Activated CD8-positive, alpha-beta memory T cell treated with anti-CD3 and anti-CD28 coated beads, Interleukin-2, amount 50 U/mL, for 1 hour (primary cell): ENCODE measurements at regions not wholly inside any gene's neighbourhood (a gene's known extent, or its start where the extent isn't known, plus 50 kb on each side); places are given as distances from the start of the nearest gene placed in this dataset.
"Not testable (repeated sequence)": the region's sequence is repeated elsewhere in the genome, so short reads cannot be mapped to it uniquely, and the experiment has no call there.

ENCODE experiments used
- DNase-seq: peaks from one replicate; pipeline ENCODE4 v3.0.0-alpha.2; 2020; ENCODE audit errors: extremely low read depth

DNA sequence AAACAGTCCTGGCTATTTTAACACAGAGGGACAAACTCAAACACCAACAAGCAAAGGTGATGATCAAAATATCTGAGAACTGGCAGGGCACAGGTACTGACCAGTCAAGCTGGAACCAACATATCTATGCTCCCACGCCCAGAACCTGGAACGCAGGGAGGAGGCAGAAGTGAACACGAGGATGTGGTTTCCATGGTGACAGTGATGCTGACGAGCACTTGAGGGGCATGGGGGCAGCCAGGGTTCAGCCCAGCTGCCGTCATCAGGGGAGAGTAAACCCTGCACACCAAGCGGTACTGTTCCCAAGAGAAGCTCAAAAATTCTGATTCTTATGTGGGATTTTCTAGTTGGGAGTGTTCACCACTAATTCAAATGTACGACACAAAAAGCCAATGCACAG, 113.6 kb upstream of the SFSWAP start:
- no peak for DNase-seq

DNA sequence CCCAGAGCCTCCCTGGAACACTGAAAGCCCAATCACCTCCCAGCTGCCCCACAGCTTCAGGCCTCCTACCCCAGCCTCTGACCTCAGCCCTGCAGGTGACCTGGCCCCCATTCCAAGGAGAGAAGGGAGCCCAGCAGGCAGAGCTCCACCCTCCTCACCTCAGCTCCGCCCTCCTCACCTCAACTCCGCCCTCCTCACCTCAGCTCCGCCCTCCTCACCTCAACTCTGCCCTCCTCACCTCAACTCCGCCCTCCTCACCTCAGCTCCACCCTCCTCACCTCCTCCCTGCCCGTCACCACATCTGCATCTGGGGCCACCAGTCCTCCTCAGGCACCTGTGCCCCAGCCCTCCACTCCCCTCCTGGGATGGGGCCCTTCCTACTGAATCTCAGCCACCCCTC, 112.2 kb upstream of the SFSWAP start:
- DNase-seq = no peak

DNA sequence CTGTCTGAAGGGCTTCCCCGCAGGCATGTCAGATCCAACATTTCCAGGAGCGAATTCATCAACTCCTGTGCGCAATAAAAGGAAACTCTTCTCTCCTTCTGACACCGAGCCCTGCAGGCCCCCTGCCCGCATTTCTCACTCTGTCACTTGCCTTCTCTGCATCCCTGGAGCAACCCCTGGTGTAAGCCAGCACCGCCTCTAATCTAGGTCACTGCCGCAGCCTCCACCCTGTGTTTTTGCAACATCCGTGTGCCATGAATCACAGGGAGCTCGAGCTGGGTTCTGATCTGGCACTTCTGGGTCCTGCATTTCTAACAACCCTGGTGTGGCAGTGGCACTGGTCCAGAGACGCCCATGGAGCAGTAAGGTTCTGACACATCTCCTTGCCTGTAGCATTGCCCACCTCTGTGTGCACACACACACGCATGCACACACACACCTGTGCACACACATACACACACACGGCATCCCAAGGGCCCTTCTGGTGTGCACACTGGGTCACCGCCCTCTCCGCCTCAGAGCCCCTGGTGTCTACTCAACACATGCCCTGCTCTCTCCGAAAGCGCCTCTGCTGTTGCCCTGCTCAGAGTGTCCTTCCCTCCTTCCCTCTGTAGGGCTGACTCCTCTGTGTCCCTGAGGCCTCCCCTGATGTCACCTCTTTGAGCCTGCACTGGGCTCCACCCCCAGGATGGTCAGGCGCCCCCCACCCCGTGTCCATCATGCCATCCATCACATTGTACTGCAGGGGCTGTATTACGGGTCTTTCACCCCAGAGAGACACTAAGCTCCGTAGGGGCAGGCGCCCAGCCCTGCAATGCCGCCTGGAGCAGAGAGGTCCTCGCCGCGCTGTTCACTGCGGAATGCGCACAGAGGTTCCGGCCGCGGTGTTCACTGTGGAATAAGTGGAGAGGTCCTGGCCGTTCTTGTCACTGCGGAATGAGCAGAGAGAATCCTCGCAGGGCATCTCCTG, 111.4 kb upstream of the SFSWAP start:
- DNase-seq = no peak

DNA sequence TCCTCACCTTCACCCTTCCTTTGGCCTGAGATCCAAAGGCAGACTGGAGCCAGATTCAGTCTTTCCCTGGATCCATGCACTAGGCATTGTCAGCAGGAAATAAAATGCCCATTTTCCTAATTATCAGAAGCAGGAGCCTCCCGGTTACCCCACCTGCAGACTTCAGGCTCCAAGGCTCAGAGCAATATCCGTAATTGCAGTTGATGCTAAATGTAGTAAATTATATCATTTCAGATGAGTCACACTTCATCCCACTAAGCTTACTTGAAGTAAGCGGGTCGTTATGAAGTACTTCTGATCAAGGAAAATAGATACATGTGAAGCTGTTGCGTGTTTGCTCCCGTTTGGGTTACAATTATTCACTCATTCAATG, 110.7 kb upstream of the SFSWAP start:
- DNase-seq = no peak

DNA sequence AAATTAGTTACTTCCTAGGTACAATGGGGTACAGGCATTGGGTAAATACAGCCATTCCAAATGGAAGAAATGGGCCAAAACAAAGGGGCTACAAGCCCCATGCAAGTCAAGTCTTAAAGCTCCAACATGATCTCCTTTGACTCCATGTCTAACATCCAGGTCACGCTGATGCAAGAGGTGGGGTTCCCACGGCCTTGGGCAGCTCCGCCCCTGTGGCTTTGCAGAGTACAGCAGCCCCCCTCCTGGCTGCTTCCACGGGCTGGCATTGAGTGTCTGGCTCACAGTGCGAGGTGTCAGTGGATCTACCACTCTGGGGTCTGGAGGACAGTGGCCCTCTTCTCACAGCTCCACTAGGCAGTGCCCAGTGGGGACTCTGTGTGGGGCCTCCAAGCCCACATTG, 109.4 kb upstream of the SFSWAP start:
- DNase-seq = not testable (repeated sequence)

DNA sequence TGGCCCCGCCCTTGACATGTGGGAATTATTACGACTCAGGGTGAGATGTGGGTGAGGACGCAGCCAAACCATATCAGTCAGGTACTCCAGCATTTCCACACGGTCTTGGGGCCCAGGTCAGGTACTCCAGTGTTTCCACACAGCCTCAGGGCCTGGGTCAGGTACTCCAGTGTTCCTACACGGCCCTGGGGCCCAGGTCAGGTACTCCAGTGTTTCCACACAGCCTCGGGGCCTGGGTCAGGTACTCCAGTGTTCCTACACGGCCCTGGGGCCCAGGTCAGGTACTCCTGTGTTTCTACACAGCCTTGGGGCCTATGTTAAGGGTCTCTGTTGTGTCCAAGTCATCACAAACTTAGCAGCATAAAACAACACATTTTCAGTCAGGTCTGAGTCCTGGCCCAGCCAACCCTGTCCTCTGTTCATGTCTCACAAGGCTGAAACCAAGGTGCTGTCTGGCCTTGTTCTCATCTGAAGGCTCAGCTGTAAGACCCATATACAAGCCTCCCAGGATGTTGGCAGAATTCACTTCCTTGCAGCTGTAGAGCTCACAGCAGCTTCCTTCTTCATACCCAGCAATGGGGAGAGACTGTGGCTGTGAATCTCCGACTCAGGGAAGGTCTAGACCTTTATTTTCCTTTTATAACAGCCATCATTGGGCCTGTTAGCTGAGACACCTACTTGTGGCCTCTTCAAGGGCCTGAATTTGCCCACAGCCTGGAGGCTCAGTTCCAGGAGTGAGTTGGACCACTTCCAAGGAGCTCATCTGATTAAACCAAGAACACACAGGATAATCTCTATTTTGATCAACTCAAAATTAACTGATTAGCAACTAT, 107.6 kb upstream of the SFSWAP start:
- no peak for DNase-seq

DNA sequence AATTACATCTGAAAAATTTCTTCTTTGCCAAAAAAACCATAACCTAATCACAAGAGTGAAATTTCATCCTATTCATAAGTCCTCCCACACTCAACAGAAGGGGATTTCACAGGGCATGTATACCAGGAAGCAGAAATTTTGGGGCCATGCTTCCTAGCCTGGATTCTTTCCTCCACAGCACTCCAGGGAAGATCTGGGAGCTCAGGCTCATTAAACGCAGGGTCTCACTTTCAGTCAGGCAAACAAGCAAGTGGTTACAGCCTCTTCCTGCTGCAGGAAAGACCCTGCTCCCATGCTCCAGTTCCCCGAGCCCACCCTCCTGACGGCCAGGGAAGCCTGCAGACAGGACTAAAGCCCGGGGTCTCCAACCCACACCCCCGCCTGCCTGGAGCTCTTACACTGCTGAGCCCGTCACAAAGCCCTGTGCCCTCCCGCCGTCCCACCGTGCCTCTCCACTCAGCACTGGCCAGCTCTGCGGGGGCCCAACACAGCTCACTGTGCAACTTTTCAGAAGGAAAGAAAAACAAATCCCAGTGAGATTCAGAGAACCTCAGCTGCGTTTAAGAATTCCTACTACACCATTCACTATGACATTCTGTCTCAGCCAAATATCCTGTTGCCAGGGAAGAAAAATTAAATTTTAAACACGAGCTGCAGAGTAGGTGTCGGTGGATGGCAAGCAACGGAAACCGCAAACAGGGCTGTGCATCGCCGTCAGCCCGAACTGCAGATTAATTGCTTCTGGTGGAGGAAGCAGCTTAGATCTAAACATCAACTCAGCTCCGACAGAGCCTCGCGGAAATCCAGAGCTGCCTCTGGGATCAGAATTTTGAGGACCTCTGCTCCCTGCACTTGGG, 106.7 kb upstream of the SFSWAP start:
- no peak for DNase-seq

DNA sequence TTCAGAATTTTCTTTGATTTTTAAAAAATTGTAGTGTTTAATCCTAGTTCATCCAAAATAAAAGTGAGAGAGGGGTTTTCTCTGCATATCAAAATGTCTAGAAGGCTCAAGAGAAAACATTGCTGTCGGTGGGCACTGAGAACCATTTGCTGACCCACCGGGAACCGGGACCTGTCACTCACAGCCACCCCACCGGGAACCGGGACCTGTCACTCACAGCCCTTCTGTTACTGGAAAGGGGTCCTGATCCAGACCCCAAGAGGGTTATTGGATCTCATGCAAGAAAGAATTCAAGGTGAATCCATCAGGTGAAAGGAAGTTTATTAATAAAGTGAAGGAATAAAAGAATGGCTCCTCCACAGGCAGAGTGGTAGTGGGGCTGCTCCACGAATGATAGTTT, 106.0 kb upstream of the SFSWAP start:
- no peak for DNase-seq

DNA sequence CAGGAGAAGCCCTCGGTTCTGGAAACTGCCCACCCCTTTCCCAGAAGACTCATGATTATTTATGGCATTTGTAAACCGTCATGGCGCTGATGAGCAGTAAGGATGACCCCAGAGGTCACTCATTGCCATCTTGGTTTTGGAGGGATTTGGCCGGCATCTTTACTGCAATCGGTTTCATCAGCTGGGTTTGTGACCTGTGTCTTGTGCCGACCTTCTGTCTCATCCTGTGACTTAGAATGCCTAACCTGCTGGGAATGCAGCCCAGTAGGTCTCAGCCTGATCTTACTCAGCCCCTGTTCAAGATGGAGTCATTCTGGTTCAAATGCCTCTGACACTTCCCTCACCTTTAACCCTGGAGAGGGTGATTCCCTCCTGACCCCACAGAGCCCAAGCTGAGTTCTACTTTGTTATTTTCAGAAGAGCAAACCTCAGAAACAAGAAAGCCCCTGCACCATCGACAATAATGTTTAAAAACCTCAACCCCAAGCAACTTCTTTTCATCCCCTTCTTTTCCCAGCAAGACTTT, 105.5 kb upstream of the SFSWAP start:
- DNase-seq = no peak

DNA sequence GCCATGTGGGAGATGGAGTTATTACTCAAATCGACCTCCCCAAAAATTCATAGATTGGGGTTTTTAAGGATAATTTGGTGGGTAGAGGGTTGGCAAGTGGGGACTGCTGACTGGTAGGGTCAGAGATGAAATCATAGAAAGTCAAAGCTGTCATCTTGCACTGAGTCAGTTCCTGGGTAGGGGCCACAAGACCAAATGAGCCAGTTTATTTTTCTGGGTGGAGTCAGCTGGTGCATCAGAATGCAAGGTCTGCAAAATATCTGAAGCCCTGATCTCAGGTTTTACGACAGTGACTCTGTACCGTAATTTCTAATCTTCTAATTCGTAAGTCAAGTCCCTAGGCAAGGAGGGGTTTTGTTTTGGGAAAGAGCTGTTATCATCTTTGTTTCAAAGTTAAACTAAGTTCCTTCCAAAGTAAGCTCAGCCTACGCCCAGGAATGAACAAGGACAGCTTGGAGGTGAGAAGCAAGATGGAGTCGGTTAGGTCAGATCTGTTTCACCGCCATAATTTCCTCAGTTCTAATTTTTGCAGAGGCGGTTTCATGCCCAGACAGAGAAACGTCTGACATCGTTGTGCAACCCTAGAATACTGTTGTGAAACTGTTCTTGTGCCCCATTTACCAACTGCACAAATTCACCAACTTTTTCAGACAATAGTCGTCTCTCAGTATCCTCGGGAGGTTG, 104.5 kb upstream of the SFSWAP start:
- DNase-seq = no peak

DNA sequence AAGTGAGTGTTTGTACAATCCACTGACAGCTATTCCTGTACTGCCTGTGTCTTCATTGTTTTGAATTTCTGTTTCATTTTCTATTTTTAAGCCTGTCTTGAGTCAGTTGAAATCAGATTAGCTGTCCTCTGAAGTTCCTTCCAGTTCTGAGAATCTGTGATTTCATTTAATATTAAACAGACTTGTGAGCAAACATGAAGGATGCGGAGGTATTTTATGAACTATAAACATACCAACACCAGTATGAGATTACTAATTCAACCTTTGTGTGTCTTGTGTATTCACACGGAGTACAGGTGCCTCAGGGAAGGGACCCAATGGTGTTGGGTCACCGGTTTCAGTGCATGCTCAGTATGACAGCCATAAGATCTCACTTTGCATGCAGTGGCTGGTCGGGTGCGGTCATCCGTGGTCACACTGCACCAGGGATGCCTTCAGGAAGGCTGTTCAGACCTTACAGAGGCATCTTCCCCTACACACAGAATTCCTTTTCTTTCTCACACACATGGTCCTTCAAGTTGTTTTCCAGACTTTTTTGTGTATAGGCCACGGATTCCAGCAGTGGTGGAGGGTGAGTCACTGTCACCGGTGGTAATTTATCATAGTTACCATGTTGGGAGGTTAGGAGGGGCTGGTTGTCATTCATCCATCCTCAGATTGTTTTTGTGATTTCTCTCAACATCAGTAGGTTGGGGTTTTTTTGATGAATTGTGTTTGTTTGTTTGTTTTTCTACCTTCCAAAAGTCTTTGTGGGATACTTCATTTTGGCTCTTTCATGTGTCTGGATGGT, 103.0 kb upstream of the SFSWAP start:
- no peak for DNase-seq

DNA sequence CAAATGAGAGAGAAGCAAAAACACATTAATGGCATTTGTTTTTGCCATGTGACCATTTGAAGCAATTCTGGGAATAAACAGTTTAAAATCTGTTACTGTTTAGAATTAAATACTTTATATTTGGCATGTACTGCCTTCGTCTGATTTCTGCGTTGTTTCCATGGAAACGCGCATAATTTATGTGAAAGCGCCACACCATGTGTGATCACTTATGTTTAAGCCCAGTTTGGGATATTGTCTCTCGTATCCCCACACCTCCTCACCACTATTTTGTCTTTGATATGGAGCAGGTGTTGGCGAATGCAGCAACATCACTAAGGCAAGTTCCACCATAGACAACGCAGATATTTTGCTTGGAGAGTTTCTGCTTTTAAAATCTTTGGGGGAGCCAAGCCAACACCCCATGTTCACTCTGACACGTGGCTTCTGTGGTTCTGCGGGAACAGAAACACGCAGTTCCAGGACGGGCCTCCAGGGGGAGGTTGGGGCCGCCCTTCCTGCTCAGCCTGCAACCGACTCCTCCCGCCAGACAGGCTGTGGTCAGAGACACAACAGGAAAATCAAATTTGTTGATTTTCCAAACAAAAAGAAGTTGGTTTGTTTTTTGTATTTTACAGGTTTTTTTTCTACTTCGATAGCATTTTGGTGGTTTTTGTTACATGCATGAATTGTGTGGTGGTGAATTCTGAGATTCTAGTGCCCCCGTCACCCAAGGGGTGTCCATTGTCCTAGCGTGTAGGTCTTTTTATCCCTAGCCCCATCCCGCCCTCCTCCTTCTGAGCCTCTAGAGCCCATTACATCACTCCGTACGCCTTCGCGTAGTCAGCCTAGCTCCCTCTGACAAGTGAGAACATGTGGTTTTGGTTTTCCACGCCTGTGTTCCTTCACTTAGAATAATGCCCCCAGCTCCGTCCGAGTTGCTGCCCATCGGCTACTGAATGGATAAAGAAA, 101.9 kb upstream of the SFSWAP start:
- no peak for DNase-seq

DNA sequence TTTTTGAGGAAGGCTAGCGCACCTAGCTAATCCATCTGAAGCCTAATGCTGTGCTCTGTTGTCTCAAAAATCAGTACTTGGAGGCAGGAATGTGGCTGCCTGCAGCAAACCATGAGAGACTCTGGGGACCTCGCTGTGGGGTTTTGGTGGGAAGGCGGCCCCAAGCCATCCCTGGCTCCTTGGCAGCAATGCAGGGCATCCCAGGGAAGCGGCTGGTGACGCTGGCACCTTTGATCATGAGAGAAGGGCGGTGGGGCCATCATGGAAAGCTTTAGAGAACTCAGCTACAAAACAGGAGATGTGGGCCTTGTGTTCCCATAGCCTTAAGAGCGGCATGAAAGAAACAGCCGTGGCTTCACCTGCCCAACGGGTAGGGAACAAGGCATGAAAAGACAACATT, 101.1 kb upstream of the SFSWAP start:
- no peak for DNase-seq

DNA sequence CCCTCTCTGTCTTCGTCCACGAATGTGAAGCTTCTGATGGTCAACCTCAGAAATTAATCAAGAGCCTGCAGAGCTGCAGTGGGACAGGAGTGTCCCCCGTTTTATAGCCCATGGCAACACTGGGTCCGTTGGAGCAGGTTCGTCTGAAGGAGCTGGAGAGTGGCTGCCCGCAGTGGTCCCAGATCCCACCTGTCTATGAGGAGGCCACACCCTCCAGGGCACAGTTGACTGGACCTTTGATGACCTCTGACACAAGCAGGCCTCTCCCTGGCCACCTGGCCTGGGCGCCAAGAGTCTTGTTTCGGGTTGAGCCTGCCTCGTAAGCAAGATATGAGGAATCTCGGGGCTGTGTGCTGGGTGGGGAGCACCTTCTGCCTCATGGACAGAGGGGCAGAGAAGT, 100.7 kb upstream of the SFSWAP start:
- no peak for DNase-seq

DNA sequence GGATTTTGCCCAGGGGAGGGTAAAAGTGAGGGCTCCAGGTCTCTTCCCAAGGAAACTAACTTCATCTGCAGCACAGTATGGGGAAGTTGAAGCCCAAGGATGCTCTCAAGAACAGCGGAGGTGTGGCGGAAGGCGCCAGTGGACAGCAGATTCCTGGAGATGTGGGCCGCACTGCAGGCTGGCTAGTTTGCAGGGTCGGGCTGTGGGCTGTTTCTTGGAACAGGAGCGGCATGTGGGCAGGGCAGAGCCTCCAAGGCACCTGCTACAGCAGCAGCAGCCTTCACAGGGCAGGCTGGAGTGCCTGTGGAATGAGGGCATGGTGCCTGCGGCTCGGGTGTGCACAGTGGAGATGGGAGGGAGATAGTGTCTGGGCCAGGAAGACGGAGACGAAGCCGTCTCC, 100.0 kb upstream of the SFSWAP start:
- DNase-seq = no peak

DNA sequence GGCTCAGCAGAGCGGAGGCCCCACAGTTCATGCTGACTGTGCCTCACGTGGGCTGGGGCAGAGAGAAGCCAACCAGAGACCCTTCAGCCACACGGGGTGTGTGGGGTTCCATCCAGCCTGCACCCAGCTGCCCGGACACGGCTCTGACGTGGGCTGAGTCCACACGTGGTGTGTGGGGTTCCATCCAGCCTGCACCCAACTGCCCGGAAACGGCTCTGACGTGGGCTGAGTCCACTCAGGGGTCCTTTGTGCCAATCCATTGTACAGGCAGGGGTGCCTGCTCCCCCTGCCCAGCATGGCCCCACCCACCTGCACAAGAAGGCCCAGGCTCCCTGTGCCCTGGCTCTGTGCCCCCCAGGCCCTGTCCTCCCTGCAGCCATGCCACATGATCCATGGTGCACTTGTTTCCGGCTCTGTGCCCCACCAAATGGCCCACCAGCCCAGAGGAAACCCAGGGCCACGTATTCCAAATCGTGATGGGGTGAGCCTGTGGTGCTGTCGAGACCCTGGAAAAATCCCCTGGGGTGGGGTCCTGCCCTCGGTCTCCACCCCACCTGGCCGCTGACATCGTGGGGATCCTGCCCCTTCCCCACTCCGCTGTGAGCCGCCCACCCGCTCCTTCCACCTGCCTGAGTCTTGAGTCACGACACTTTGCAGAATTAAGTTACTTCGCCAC, 99.3 kb upstream of the SFSWAP start:
- no peak for DNase-seq

DNA sequence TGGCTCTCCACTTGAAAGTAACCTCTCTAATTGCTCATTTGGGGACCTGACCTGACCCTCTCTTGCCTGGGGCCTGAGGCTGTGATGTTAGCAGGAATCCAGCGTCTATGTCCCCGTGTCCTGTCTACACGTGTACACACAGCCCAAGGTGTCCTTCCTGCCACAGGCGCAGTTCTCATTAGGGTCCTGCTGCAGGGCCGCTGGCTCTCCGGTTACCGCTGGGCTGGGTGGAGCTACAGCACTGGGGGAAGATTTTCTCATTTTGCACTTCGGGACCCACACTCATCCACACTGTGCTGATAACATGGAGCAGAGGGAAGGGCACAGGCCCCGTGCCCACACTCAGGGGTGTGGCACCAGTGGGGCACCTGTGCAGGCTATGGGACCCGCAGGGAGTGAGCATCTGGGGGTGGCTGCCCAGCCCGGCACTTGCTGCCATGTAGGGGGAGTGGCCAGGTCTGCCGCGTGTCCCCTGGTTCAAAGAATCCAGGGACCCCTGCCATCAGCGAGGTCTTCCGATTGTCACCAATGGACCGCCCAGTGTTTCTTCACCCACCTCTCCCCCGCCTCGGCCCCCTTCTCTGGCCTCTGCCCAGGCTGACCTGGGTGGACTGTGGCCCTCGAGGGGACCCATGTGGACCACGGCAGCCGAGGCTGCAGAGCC, 98.7 kb upstream of the SFSWAP start:
- no peak for DNase-seq

DNA sequence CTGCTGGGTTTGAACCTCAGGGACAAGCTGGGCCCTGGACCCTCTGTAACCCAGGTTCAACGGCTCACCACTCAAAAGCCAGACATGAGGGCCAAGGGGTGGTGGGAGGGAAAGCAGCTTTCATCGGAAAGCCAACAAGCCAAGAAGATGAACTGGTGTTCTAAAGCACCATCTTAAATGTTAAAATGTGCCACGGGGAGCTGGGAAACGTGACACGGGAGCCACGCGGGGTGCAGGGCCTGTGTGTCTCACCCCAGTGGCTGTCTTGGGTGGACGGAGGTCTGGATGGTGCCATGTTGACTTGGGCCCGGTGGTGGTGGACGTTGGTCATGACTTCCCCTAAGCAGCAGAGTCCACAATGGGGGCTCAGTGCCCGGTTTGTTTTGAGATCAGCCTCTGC, 97.7 kb upstream of the SFSWAP start:
- DNase-seq = no peak
